Neutrophil (primary cell): ENCODE measurements at regions not wholly inside any gene's neighbourhood (a gene's known extent, or its start where the extent isn't known, plus 50 kb on each side); places are given as distances from the start of the nearest gene placed in this dataset.

ENCODE experiments used
- H3K27ac ChIP-seq: fragments of 200-600 bp; sonication (generic); 2 replicates; pipeline ENCODE4 v1.5.1; 2016; ENCODE audit warnings: mild to moderate bottlenecking, moderate library complexity
- H3K27me3 ChIP-seq: fragments of 200-600 bp; sonication (generic); 2 replicates; pipeline ENCODE4 v1.6.0; 2016; ENCODE audit warnings: mild to moderate bottlenecking
- H3K36me3 ChIP-seq: fragments of 200-600 bp; sonication (generic); 2 replicates; pipeline ENCODE4 v1.5.1; 2017
- H3K4me1 ChIP-seq, 2 experiments: fragments of 200-600 bp in 1 of 2; sonication (generic) in 1 of 2; 1 replicate in 1 of 2; 2 replicates in 1 of 2; pipeline versions ENCODE4 v1.5.1 to v1.6.1; 2013 to 2016; ENCODE audit warnings: low read depth in 1 of 2, low read length in 1 of 2, mild to moderate bottlenecking in 1 of 2, moderate library complexity in 1 of 2; ENCODE audit not compliant: control insufficient read depth in 1 of 2, insufficient read depth in 1 of 2
- H3K4me3 ChIP-seq, 2 experiments: fragments of 200-600 bp in 1 of 2; sonication (generic) in 1 of 2; 1 replicate in 1 of 2; 2 replicates in 1 of 2; pipeline ENCODE4 v1.5.1; 2013 to 2016; ENCODE audit warnings: low read depth in 1 of 2, low read length in 1 of 2, mild to moderate bottlenecking in 1 of 2, moderate library complexity in 1 of 2
- H3K9me3 ChIP-seq: fragments of 200-600 bp; sonication (generic); 2 replicates; pipeline ENCODE4 v1.5.1; 2016
- CTCF ChIP-seq: fragments of 200-600 bp; sonication (generic); IDR thresholded peaks from 2 replicates; pipeline ENCODE4 v1.5.1; 2016; ENCODE audit warnings: antibody characterized with exemption

DNA sequence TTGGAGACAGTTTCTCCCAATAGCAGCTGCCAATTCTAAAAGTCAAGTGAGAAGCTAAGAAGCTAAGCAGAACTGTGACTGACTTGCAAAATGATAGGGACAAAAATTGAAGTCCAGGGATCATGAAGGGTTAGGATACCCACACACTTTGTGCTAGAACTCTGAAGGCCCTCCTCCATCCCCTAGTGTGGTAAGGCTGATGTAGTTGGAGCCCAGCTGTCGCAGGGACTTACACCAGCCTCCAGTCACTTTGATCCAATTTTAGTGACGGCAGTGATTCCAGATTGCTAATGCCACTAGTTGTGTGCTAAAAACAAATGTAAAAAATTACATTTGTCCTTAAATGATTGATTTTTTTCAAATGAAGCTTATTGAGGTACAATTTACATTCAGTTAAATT, 742.7 kb upstream of the ZNF608 start:
- Histone ChIP-seq H3K4me1 (no peaks in the 10 kb centered on the region), H3K9me3 (no peaks in the 10 kb centered on the region), H3K27ac (no peak overlapping the region), H3K4me3 (no peak overlapping the region), H3K27me3 (no peaks in the 10 kb centered on the region), H3K36me3 (no peaks in the 10 kb centered on the region)
- no peak for TF ChIP-seq CTCF

DNA sequence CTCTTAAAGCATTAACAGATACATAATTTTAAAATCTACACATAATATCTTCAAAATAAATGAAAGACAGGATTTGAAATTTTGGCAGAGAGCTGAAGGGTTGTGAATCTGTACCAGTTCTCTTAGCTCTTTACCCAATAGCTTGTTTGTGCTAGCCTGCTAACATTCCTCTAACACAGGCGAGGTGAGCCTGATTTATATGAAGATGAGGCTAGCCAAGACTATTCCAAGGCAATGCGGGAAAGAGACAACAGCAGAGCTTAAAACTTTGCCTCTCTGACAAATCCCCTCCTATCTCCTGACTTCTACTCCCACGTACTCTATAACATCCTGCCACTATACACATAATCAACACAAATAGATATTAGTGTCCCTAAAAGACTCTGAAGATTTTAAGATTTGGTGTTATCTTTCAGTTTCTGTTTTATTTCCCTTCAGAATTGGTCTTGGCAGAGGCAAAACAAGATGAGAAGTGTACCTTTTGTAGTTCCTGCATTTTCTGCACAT, 745.6 kb upstream of the ZNF608 start:
- no peaks in the 10 kb centered on the region for H3K4me1 ChIP-seq
- H3K36me3 ChIP-seq: no peaks in the 10 kb centered on the region
- H3K9me3 ChIP-seq: no peaks in the 10 kb centered on the region
- H3K4me3 ChIP-seq: no peak overlapping the region
- H3K27ac ChIP-seq: no peak overlapping the region
- TF ChIP-seq CTCF: no peak
- no peaks in the 10 kb centered on the region for H3K27me3 ChIP-seq

- TF ChIP-seq CTCF: no peak
Measured at GRCh38 chr5:125492977-125493376, 746.5 kb upstream of the ZNF608 start.

DNA sequence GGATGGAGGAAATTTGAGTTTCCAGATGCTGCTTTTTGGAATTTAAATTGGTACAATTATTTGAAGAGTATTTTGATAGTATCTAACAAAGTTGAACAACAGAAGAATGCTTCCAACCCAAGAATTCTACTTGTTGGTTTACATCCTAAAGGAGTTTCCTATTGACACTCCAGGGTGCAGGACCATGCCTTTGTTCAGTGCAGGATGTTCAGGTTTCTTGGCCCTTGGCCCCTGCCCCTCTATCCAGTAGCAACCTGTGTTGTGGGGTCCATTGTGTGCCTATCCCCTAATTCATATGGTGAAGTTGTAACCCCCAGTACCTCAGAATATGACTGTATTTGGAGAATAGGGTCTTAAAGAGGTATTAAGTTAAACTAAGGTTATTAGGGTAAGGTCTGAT, 750.0 kb upstream of the ZNF608 start:
- Histone ChIP-seq H3K27ac (no peak overlapping the region), H3K36me3 (no peaks in the 10 kb centered on the region), H3K9me3 (no peaks in the 10 kb centered on the region), H3K4me1 (no peaks in the 10 kb centered on the region), H3K4me3 (no peak overlapping the region), H3K27me3 (no peaks in the 10 kb centered on the region)
- TF ChIP-seq CTCF: no peak

More at GRCh38 chr5:125492977-125493376, 746.5 kb upstream of the ZNF608 start:
- no peak overlapping the region for H3K27ac ChIP-seq
- no peaks in the 10 kb centered on the region for H3K36me3 ChIP-seq
- no peaks in the 10 kb centered on the region for H3K9me3 ChIP-seq
- no peaks in the 10 kb centered on the region for H3K4me1 ChIP-seq
- no peak overlapping the region for H3K4me3 ChIP-seq
- no peaks in the 10 kb centered on the region for H3K27me3 ChIP-seq

GRCh38 chr5:125497651-125498050, 751.2 kb upstream of the ZNF608 start:
- no peak for TF ChIP-seq CTCF
- no peaks in the 10 kb centered on the region for H3K4me1 ChIP-seq

More at GRCh38 chr5:125497651-125498050, 751.2 kb upstream of the ZNF608 start:
- Histone ChIP-seq H3K36me3 (no peaks in the 10 kb centered on the region), H3K27me3 (no peaks in the 10 kb centered on the region), H3K9me3 (no peaks in the 10 kb centered on the region), H3K4me3 (no peak overlapping the region), H3K27ac (no peak overlapping the region)
